ENCODE measurements at regions not wholly inside any gene's neighbourhood (a gene's known extent, or its start where the extent isn't known, plus 50 kb on each side); places are given as distances from the start of the nearest gene placed in this dataset.

GRCh38 chr7:69451715-69452114 lies 146.6 kb upstream of the AUTS2 start:
- TF ChIP-seq CTCF (IDR thresholded peaks at IDR 0.05; ENCODE audit: borderline replicate concordance, extremely low read depth, low read length, poor library complexity, severe bottlenecking) (no peak), EZH2 (IDR thresholded peaks at IDR 0.05; ENCODE audit: borderline replicate concordance, low read depth, low read length, severe bottlenecking) (no peak)

Measured in DND-41 (cell line).